GM18951 (cell line): ENCODE measurements at regions not wholly inside any gene's neighbourhood (a gene's known extent, or its start where the extent isn't known, plus 50 kb on each side); places are given as distances from the start of the nearest gene placed in this dataset.

Experiments
- POLR2A ChIP-seq: IDR thresholded peaks from 4 replicates; pipeline ENCODE4 v1.6.1; 2011; ENCODE audit warnings: mild to moderate bottlenecking; ENCODE audit not compliant: insufficient read length, insufficient read depth; ENCODE audit errors: extremely low read depth
- in situ Hi-C: fragments of 300-500 bp; cut with MboI; formaldehyde crosslinking; loops from one replicate; pipeline ENCODE4 v1.12.0; 2022; ENCODE audit warnings: low sequenced_read_pairs, mixed read lengths, inconsistent platforms; ENCODE audit not compliant: unreplicated experiment

- in situ Hi-C loops: no loop called here
- TF ChIP-seq POLR2A: no peak
Measured at GRCh38 chr3:177437513-177438337, 240.4 kb upstream of the TBL1XR1 start.

DNA sequence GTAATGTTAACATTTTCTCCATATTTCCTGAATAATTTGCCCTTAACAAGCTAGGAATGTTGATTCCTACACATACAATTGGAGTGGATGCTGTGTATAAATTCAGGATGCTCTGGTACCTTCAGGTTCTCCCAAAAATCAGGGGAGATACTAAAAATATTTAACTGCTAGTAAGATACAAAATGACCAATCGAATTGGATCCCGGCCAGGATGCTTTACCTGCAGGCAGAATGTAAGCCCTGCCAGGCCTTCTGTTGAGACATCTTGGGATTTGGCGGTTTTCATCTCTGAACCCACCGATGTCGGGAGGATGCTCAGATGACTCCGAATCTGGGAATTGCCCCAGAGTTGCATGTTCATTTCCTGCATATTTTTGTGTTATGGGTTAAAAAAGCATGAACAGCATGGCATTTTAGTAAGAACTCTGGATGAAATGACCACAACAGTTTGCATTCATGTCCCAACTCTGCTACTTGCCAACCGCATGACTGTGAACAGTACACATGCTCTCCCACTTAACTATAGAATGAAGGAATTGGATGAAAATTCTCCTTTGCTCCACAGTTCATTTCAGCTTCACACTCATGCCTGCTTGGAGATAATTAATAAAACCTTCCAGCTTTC is 241.4 kb upstream of the TBL1XR1 start:
- in situ Hi-C loops: no loop called here
- TF ChIP-seq POLR2A: no peak

DNA sequence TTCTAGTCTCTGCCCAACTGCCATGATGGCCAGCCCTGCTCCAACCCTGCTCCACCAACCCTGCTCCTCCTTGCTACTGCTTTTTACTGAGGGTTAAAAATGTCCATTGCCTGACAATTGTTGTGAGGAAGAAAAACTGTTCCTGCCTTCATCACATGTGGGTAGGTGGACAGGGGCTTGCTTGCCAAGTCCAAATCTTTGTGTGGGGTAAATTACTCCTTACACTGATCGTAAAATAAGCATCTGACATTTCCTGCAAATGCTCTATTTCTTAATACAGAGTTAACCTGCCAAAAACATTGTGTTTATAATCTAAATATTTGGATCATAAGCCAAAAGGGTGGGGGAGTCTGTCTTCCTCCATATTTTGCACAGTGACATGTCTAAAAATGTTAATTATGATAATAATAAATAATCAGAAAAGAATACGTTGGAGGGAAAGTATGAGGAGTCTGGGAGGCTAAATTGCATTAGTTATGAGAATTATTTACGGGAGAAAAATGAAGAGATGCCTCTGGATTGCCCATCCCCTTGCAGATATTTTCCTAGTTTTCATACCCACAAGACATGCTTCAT is 242.5 kb upstream of the TBL1XR1 start:
- in situ Hi-C loops: no loop called here
- TF ChIP-seq POLR2A: no peak

DNA sequence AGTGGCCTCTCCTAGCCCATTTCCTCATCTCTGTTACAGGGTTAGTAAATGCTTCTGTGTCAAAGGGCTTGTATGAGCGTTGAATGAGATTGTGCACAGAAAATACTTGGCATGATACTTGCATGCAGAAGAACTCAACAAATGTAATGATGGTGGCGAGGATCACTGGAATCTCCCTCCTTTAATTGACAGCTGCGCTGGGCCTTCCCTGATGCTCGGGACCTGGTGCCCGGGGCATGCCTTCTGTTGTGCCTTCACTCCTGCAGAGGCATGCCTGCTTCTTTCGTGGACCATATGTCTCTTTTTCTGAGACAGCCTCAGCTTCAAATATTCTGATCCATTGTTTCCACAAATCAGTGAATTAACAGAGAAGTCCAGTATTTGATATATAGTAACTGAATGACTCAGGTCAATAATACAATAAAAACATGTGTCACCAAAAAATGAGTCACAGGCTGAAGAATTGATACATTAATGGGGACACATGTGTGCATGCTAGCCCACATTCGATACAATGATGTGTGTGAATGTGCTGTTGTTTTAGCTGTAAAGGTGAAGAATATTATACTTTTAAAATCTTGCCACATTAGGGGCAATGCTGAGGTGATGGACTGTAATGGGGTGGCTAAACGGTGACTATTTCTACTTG is 243.3 kb upstream of the TBL1XR1 start:
- TF ChIP-seq POLR2A: no peak
- in situ Hi-C loops: no loop called here

DNA sequence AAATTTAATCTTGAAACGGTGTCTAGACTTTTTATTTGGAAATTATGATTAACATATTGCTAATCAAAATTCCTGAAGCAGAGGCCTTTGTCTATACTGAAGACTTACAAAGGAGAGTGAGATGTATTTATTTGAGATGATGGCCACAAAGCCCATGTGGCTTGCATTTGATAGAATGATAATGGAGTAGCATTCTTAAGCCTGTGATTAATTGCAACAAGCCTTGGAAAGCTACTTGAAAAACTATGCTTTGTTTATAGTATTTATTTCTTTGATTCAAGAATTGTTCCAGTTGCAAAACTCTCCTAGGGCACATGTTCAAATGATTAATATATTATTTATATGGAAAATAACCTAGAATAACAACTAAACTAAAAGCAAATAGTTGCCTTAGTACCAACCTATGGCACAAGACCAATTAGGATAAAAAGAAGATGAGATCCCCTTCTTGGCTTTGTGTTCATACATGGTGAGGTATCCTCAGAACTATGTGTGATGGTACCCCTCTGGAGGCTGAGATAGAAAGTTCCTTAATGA is 244.1 kb upstream of the TBL1XR1 start:
- in situ Hi-C loops: no loop called here
- no peak for TF ChIP-seq POLR2A

- TF ChIP-seq POLR2A: no peak
- in situ Hi-C loops: no loop called here
Measured at GRCh38 chr3:177441813-177442646, 244.7 kb upstream of the TBL1XR1 start.

DNA sequence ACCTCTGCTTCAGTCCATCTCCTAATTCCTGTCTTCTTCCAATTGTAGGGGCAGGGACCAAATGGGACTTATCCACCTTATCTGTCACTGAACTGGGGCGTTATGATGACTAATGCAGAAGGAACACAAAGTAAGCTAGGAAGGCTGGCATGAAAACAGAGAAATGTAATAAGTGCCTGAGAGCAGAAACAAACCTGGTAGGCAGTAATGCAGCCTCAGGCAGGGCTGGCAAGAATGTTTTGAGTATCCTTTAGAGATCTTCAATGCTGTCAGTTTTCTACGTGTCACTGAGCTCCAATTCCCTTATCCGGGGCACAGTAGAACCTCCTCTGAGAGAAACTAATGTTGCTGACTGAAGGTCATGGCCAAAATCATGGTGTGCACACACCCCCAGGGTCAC is 246.2 kb upstream of the TBL1XR1 start:
- TF ChIP-seq POLR2A: no peak
- in situ Hi-C loops: no loop called here

DNA sequence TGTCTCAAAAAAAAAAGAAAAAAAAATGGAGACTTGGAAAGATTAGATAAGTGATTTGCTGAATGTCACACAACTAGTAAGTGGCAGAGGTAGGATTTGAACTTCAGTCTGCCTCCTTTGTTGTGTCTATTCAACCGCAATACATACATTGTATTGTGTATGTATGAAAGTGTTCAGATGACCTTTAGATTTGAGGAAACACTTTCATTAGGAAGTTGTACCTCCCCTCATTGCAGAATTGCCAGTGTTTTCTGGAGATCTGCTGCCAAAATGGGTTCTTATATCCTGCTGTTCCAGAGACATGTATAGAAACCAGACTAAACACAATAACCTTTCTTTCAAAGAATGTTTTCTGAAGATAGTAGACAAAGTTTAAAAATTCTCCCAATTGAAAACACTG is 247.4 kb upstream of the TBL1XR1 start:
- no peak for TF ChIP-seq POLR2A
- in situ Hi-C loops: no loop called here

GRCh38 chr3:177445549-177445948 is 248.3 kb upstream of the TBL1XR1 start:
- in situ Hi-C loops: no loop called here

GRCh38 chr3:177446165-177446601 is 248.9 kb upstream of the TBL1XR1 start:
- in situ Hi-C loops: no loop called here

More at GRCh38 chr3:177445549-177445948, 248.3 kb upstream of the TBL1XR1 start:
- no peak for TF ChIP-seq POLR2A

GRCh38 chr3:177447938-177448337 is 250.7 kb upstream of the TBL1XR1 start:
- in situ Hi-C loops: no loop called here
- TF ChIP-seq POLR2A: no peak

More at GRCh38 chr3:177446165-177446601, 248.9 kb upstream of the TBL1XR1 start:
- no peak for TF ChIP-seq POLR2A

GRCh38 chr3:177448987-177449359 is 251.7 kb upstream of the TBL1XR1 start:
- TF ChIP-seq POLR2A: no peak
- in situ Hi-C loops: no loop called here
